22Rv1 (cell line): ENCODE measurements at regions not wholly inside any gene's neighbourhood (a gene's known extent, or its start where the extent isn't known, plus 50 kb on each side); places are given as distances from the start of the nearest gene placed in this dataset.

ENCODE experiments used
- CTCF ChIP-seq: fragments of 450-650 bp; IDR thresholded peaks from 2 replicates; pipeline ENCODE4 v1.5.1; 2017; ENCODE audit warnings: mild to moderate bottlenecking
- ZFX ChIP-seq: fragments of 450-650 bp; IDR thresholded peaks from 2 replicates; pipeline ENCODE4 v1.6.1; 2017; ENCODE audit warnings: antibody characterized with exemption, borderline replicate concordance

- TF ChIP-seq CTCF (no peak), ZFX (no peak)
Measured at GRCh38 chr2:47274054-47274782, 94.9 kb upstream of the EPCAM start.
